Gastrocnemius medialis (tissue), 4 donors: ENCODE measurements at regions not wholly inside any gene's neighbourhood (a gene's known extent, or its start where the extent isn't known, plus 50 kb on each side); places are given as distances from the start of the nearest gene placed in this dataset.

Experiments
- POLR2A ChIP-seq, 2 donors: fragments of 450-650 bp; IDR thresholded peaks; one replicate each; pipeline ENCODE4 v1.6.1; 2017; ENCODE audit warnings: antibody characterized with exemption in 2 of 2, mild to moderate bottlenecking in 2 of 2, moderate library complexity in 2 of 2
- TF ChIP-seq, protein P1 (sequence below), 5 experiments: fragments of 450-650 bp in 3 of 5; fragments of 200-600 bp in 2 of 5; sonication (generic) in 2 of 5; IDR thresholded peaks in 4 of 5; conservative IDR thresholded peaks in 1 of 5; 1 replicate in 4 of 5; 2 replicates in 1 of 5; pipeline ENCODE4 v1.5.1; 2016 to 2019; ENCODE audit warnings: antibody characterized with exemption in 5 of 5, mild to moderate bottlenecking in 3 of 5, moderate library complexity in 3 of 5

DNA sequence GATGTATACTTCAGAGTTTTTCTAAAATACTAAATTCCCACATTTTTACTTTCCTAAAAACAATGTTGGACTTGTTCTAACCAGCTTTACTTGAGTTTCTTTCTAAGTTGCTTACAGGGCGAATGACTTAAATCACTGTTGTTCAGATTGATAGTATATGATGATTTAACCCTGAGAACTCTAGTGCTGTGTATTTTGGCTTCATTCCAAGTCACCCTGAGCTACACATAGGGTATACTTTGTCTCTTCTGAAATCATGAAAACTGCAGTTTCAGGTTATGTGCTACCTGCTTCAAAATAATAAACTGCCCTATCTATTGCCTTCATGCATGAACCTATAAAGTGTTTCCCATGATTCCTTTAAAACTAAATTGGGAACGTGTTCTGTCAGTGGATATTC is 162.5 kb upstream of the PDE3A start:
- TF ChIP-seq, protein P1, sequence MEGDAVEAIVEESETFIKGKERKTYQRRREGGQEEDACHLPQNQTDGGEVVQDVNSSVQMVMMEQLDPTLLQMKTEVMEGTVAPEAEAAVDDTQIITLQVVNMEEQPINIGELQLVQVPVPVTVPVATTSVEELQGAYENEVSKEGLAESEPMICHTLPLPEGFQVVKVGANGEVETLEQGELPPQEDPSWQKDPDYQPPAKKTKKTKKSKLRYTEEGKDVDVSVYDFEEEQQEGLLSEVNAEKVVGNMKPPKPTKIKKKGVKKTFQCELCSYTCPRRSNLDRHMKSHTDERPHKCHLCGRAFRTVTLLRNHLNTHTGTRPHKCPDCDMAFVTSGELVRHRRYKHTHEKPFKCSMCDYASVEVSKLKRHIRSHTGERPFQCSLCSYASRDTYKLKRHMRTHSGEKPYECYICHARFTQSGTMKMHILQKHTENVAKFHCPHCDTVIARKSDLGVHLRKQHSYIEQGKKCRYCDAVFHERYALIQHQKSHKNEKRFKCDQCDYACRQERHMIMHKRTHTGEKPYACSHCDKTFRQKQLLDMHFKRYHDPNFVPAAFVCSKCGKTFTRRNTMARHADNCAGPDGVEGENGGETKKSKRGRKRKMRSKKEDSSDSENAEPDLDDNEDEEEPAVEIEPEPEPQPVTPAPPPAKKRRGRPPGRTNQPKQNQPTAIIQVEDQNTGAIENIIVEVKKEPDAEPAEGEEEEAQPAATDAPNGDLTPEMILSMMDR (IDR thresholded peaks at IDR 0.05 in 4 of 5, conservative IDR thresholded peaks at IDR 0.05 in 1 of 5) = no peak
- TF ChIP-seq POLR2A (IDR thresholded peaks at IDR 0.05) = no peak
